Esophagus muscularis mucosa (tissue), 4 donors: ENCODE measurements at regions not wholly inside any gene's neighbourhood (a gene's known extent, or its start where the extent isn't known, plus 50 kb on each side); places are given as distances from the start of the nearest gene placed in this dataset.

Experiments
- DNase-seq: peaks from one replicate; pipeline ENCODE4 v3.0.0-alpha.2; 2017; ENCODE audit errors: extremely low spot score
- H3K27ac ChIP-seq, 4 donors: fragments of 200-600 bp; sonication (generic); replicated peaks in 1 of 4; 1 replicate in 3 of 4; 2 replicates in 1 of 4; pipeline ENCODE4 v1.5.1; 2016 to 2019; ENCODE audit warnings: mild to moderate bottlenecking in 1 of 4
- H3K27me3 ChIP-seq, 4 donors: fragments of 200-600 bp; sonication (generic); one replicate each; pipeline versions ENCODE4 v1.5.1 to v1.6.0; 2016 to 2019
- H3K36me3 ChIP-seq, 4 donors: fragments of 200-600 bp; sonication (generic); one replicate each; pipeline ENCODE4 v1.5.1; 2016 to 2019
- H3K4me1 ChIP-seq, 4 donors: fragments of 200-600 bp; sonication (generic); one replicate each; pipeline ENCODE4 v1.5.1; 2016 to 2019
- H3K4me3 ChIP-seq, 4 donors: fragments of 200-600 bp; sonication (generic); 1 replicate in 2 of 4; 2 replicates in 2 of 4; pipeline ENCODE4 v1.5.1; 2016 to 2019; ENCODE audit warnings: mild to moderate bottlenecking in 4 of 4, moderate library complexity in 1 of 4
- H3K9me3 ChIP-seq, 4 donors: fragments of 200-600 bp; sonication (generic); 1 replicate in 3 of 4; 2 replicates in 1 of 4; pipeline ENCODE4 v1.5.1; 2016 to 2019
- CTCF ChIP-seq, 3 experiments: fragments of 200-600 bp in 2 of 3; fragments of 450-650 bp in 1 of 3; sonication (generic) in 2 of 3; IDR thresholded peaks; one replicate each; pipeline ENCODE4 v1.5.1; 2017 to 2019; ENCODE audit warnings: antibody characterized with exemption in 3 of 3, mild to moderate bottlenecking in 2 of 3, moderate library complexity in 1 of 3
- EP300 ChIP-seq: sonication (generic); formaldehyde crosslinking; IDR thresholded peaks from one replicate; pipeline ENCODE4 v1.6.1; 2017; ENCODE audit warnings: antibody characterized with exemption
- POLR2A ChIP-seq: fragments of 450-650 bp; IDR thresholded peaks from one replicate; pipeline ENCODE4 v1.6.1; 2017; ENCODE audit warnings: antibody characterized with exemption, moderate library complexity, mild to moderate bottlenecking, low read depth
- POLR2AphosphoS5 ChIP-seq, 2 donors: sonication (generic); formaldehyde crosslinking; IDR thresholded peaks; one replicate each; pipeline ENCODE4 v1.6.1; 2017; ENCODE audit warnings: antibody characterized with exemption in 2 of 2
- WGBS: methylation state at CpG from one replicate; pipeline ENCODE4 v1.1.5; 2018; 5-methylcytosine and 5-hydroxymethylcytosine counted together
- intact Hi-C: fragments of 100-400 bp; cut with DNase I; formaldehyde crosslinking; loops from one replicate; pipeline ENCODE4 v1.15.1; 2023

- Histone ChIP-seq H3K27me3 (no peaks in the 10 kb centered on the region), H3K9me3 (no peaks in the 10 kb centered on the region), H3K4me1 (no peaks in the 10 kb centered on the region), H3K36me3 (no peaks in the 10 kb centered on the region), H3K27ac (no peak overlapping the region), H3K4me3 (no peak overlapping the region)
- intact Hi-C loops, result no loop called here
- TF ChIP-seq POLR2AphosphoS5 (IDR thresholded peaks at IDR 0.05) (no peak), CTCF (IDR thresholded peaks at IDR 0.05) (no peak), POLR2A (no peak), EP300 (no peak)
- no peak for DNase-seq
- 91% methylated on average over 1 of the region's 1 CpG for WGBS
Observed at GRCh38 chr5:10834695-10835094, 73.7 kb upstream of the DAP start.

- Histone ChIP-seq H3K27me3 (no peaks in the 10 kb centered on the region), H3K9me3 (no peaks in the 10 kb centered on the region), H3K36me3 (no peaks in the 10 kb centered on the region), H3K27ac (no peak overlapping the region), H3K4me3 (no peak overlapping the region), H3K4me1 (peaks cover 0 to under 1% (median 0%) of the 10 kb centered on the region in 4 donors)
- intact Hi-C loops, result no loop called here
- WGBS, result 47% methylated on average over 5 of the region's 5 CpGs
- TF ChIP-seq CTCF (IDR thresholded peaks at IDR 0.05) (no peak), EP300 (no peak), POLR2A (no peak), POLR2AphosphoS5 (IDR thresholded peaks at IDR 0.05) (no peak)
- DNase-seq, result no peak
Observed at GRCh38 chr5:10832987-10833386, 72.0 kb upstream of the DAP start.

- 91% methylated on average over 1 of the region's 1 CpG for WGBS
- Histone ChIP-seq H3K4me1 (peaks cover 0 to 6% (median 0%) of the 10 kb centered on the region in 4 donors), H3K27me3 (no peaks in the 10 kb centered on the region), H3K9me3 (no peaks in the 10 kb centered on the region), H3K4me3 (no peak overlapping the region), H3K36me3 (no peaks in the 10 kb centered on the region), H3K27ac (no peak overlapping the region)
- TF ChIP-seq CTCF (IDR thresholded peaks at IDR 0.05) (no peak), EP300 (no peak), POLR2A (no peak), POLR2AphosphoS5 (IDR thresholded peaks at IDR 0.05) (no peak)
- no peak for DNase-seq
- intact Hi-C loops, result no loop called here
Observed at GRCh38 chr5:10832421-10832820, 71.4 kb upstream of the DAP start.

- 50% methylated on average over 7 of the region's 7 CpGs for WGBS
- DNase-seq, result no peak
- Histone ChIP-seq H3K36me3 (no peaks in the 10 kb centered on the region), H3K27me3 (no peaks in the 10 kb centered on the region), H3K27ac (no peak overlapping the region), H3K4me3 (no peak overlapping the region), H3K9me3 (no peaks in the 10 kb centered on the region), H3K4me1 (peaks cover 0 to 10% (median 0%) of the 10 kb centered on the region in 4 donors)
- intact Hi-C loops, result no loop called here
- TF ChIP-seq CTCF (IDR thresholded peaks at IDR 0.05) (no peak), POLR2A (no peak), EP300 (no peak), POLR2AphosphoS5 (IDR thresholded peaks at IDR 0.05) (no peak)
Observed at GRCh38 chr5:10831419-10831818, 70.4 kb upstream of the DAP start.

- H3K36me3 ChIP-seq, result no peaks in the 10 kb centered on the region
- H3K4me3 ChIP-seq, result no peak overlapping the region
- WGBS, result 42% methylated on average over 2 of the region's 2 CpGs
- DNase-seq, result no peak
- H3K27me3 ChIP-seq, result peaks cover 0 to 10% (median 0%) of the 10 kb centered on the region in 4 donors
- peaks cover 0 to 10% (median 0%) of the 10 kb centered on the region in 4 donors for H3K4me1 ChIP-seq
- no peak overlapping the region for H3K27ac ChIP-seq
- H3K9me3 ChIP-seq, result no peaks in the 10 kb centered on the region
- intact Hi-C loops, result no loop called here
- TF ChIP-seq CTCF (IDR thresholded peaks at IDR 0.05) (no peak), POLR2A (no peak), EP300 (no peak), POLR2AphosphoS5 (IDR thresholded peaks at IDR 0.05) (no peak)
Observed at GRCh38 chr5:10828241-10828640, 67.2 kb upstream of the DAP start.
